IPS DF 4.7 (cell line): ENCODE measurements at regions not wholly inside any gene's neighbourhood (a gene's known extent, or its start where the extent isn't known, plus 50 kb on each side); places are given as distances from the start of the nearest gene placed in this dataset.
"Not testable (repeated sequence)": the region's sequence is repeated elsewhere in the genome, so short reads cannot be mapped to it uniquely, and the experiment has no call there.

ENCODE experiments used
- DNase-seq: peaks from one replicate; pipeline ENCODE4 v3.0.0-alpha.2; 2013; ENCODE audit warnings: low spot score; ENCODE audit errors: extremely low read depth

GRCh38 chr11:38043060-38043459, 1445.0 kb upstream of the RAG2 start:
- DNase-seq = no peak

- no peak for DNase-seq
Measured at GRCh38 chr11:38038777-38039176, 1440.7 kb upstream of the RAG2 start.

GRCh38 chr11:38019072-38019775, 1421.2 kb upstream of the RAG2 start:
- peak; percentile 44 for DNase-seq

DNA sequence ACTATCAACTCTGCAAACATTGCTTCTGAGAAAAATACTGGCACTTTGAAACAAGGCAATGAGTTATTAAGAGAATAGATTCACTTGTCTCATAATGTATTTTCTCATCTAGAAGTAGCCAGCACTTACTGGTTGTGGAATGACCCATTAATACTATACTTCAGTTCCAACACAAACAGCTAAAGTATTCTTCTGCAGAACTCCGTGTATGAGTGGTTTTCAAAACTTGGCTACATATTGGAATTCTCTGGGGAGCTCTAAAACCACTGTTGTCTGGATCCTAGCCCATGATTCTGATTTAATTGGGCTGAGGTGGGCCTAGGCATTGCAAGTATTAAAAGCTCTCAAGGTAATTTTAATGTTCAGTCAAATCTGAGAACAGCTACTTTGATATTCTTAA, 1416.4 kb upstream of the RAG2 start:
- DNase-seq = no peak

- DNase-seq = no peak
Measured at GRCh38 chr11:38013157-38013556, 1415.1 kb upstream of the RAG2 start.

- no peak for DNase-seq
Measured at GRCh38 chr11:38011496-38011895, 1413.5 kb upstream of the RAG2 start.

GRCh38 chr11:38009932-38010331, 1411.9 kb upstream of the RAG2 start:
- no peak for DNase-seq

DNA sequence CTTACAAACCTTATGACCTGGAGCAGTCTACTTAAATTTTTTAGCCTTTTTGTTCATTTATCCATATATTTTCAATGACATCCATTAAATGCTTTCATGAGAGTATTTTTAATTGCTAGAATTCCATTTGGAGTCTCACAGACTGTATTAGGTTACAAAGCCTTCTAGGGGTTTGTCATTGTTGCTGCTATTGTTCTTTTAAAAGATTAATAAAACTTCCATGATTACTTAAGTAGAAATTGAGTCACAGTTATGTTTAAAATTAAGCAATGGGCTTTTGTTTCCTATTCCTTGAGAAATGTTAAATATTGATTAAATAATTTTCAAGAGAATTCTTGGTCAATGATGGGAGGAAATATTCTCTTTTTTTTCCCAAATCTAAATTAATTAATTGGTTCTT, 1408.4 kb upstream of the RAG2 start:
- DNase-seq = no peak

DNA sequence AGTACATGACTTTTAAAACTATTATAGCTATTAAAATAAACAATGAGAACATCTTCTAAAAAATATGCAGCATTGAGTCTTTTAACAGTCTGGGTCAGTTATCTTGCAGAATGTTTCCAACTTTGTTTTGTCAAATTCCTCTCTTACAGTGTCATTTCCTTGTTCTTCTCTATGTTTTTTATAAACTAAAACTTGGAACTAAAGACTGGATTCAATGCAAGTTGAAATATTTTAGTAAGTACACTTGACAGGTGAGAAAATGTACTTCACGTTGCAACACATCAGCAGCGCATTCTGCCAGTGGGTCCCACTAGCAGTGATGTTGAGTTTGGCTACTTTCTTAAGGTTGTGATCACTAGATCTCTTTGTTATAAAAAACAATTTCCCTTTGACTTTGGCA, 1407.6 kb upstream of the RAG2 start:
- no peak for DNase-seq

- DNase-seq = no peak
Measured at GRCh38 chr11:37999171-37999570, 1401.1 kb upstream of the RAG2 start.

DNA sequence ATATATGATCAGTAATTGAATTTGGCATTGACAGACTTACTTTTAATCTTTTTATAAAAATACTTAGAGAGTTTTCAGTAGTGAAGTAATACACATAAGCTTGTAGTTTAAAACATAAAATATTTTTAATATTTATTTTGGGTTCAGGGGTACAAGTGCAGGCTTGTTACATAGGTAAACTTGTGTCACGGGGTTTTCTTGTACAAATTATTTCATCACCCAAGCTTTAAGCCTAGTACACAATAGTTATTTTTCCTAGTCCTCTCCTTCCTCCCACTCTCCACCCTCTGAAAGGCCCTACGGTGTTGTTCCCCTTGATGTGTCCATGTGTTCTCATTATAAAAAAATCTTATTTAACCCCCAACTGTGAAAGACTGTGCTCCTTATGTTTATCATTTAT, 1397.8 kb upstream of the RAG2 start:
- no peak for DNase-seq

- no peak for DNase-seq
Measured at GRCh38 chr11:37988031-37988430, 1390.0 kb upstream of the RAG2 start.

DNA sequence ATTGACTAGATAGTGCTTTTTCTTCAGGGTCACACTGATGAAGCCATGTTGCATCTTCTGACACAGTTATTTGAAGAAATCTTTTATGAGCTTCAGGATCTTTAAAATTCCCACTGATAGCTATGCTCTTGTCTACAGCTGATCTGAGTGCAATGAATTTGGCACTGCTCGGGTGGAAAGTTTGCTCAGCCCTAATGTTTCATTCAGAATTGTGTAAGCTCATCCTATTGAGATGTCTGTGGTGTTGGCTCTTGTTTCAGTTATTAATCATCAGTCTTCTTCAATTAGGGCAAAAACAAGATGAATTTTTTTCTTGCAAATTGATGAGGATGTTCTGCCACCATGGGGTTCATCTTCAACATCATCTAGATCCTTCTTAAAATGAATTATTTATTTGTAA, 1387.0 kb upstream of the RAG2 start:
- no peak for DNase-seq

DNA sequence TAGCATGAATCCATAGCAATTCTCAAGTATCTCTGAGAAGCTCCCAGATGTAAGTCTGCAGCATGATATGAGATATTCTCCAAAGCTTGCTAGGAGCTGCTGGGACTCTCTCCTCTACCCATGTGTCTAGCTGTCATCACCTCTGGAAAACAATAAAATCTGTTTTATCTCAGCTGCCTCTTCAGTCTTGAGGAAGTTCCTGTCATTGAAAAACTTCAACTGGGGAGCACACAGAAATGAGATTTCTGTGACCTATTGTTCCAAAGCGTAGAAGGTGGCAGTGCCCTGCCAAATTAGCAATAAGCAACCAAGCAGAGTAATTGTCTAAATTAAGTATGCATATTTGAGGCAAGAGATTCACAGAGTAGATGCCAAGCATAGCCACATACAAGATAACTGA, 1380.6 kb upstream of the RAG2 start:
- no peak for DNase-seq

GRCh38 chr11:37973941-37974340, 1375.9 kb upstream of the RAG2 start:
- no peak for DNase-seq

- no peak for DNase-seq
Measured at GRCh38 chr11:37972691-37973090, 1374.7 kb upstream of the RAG2 start.

- DNase-seq = not testable (repeated sequence)
Measured at GRCh38 chr11:37969336-37969735, 1371.3 kb upstream of the RAG2 start.

DNA sequence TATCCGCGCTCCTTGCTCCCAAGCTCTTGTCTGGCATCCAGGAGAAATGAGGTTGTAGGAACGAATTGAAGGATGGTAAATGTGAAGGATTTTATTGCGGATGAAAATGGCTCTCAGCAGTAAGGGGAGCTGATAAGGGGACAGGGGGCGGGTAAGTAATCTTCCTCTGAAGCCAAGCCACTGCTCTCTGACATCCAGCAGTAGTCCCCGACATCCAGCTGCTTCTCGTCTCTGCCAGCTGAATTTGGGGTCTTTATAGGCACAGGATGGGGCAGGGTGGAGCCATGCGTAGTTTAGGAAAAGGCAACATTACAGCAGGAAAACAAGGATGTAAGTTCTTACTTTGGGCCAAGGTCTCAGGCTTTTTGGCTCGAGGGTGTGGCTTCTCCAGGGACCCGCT, 1370.1 kb upstream of the RAG2 start:
- DNase-seq = no peak

- DNase-seq = no peak
Measured at GRCh38 chr11:37967635-37968034, 1369.6 kb upstream of the RAG2 start.

GRCh38 chr11:37963440-37963839, 1365.4 kb upstream of the RAG2 start:
- peak; percentile 44 for DNase-seq

GRCh38 chr11:37957717-37958116, 1359.7 kb upstream of the RAG2 start:
- DNase-seq = no peak

DNA sequence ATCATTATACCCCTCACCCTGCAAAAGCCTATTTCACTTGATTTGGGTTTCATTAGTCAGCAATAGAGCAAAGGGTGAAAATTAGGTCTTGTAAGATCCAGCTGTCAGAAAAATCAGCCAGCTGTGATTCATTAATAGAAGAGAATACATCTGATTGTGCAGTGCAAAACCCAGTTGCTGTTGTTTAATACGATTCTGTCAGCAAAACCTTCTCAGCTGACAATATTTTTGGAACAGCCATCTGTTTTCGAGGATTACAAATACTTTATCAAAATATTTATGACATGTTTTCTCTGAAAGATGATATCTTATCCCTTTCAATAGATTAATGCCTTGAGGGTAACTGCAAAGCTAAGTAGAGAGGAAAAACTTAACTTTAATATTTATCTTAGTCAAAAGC, 1354.0 kb upstream of the RAG2 start:
- DNase-seq = no peak

DNA sequence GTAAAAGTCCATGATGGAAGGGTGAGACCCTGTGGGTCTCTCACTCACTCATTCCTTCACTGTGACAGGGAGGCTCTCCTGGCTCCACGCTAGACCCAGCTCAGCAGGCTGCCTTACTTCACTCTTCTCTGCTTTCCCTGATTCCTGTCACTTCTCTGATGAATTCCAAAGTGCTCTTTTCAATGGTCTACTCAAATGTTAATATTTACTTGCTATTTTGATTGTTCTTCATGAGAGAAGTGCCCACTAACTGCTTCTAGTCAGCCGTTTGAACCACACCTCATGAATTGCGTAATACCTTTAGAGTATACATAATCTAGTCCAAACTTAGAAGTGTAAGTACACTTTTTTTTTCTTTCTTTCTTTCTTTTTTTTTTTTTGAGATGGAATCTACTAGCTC, 1350.2 kb upstream of the RAG2 start:
- no peak for DNase-seq

DNA sequence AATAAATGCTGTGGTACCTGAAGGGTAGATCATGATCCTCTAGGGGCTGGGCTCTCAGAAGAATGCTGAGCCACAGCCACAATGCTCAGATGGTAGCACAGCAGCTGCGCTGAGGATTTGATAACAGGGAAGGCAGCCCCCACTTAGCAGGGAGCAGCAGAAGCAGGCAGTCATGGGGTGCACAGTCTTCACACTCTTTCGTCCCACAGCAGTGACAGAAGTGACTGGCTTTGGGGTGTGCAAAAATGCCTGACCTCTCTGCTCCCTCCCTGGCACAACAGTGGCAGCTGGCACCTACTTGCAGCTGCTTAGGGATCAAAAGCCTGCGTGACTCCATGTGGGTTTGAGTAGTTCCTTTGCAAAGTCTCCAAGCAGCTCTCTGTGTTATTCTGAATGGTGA, 1349.8 kb upstream of the RAG2 start:
- no peak for DNase-seq
